ENCODE measurements at regions not wholly inside any gene's neighbourhood (a gene's known extent, or its start where the extent isn't known, plus 50 kb on each side); places are given as distances from the start of the nearest gene placed in this dataset.

GRCh38 chr2:53334610-53335009 lies 433.0 kb upstream of the CHAC2 start:
- POLR2A ChIA-PET (ENCODE audit: unreplicated experiment) = no interaction called here
- Histone ChIP-seq H2AFZ (0 out of 2 replicates have a peak overlapping the region, but pooled peaks have one; percentile 15), H3K27ac (no peak overlapping the region)

GRCh38 chr2:53331667-53332066 lies 435.9 kb upstream of the CHAC2 start:
- ChIA-PET POLR2A (ENCODE audit: unreplicated experiment) (no interaction called here), CTCF (no interaction called here)
- Histone ChIP-seq H3F3A (ENCODE audit: insufficient read depth, low read depth) (no peaks in the 10 kb centered on the region), H3K4me2 (no peak overlapping the region), H3K4me1 (replicated peaks; ENCODE audit: insufficient read depth) (no peaks in the 10 kb centered on the region), H3K79me2 (ENCODE audit: low read depth) (no peaks in the 10 kb centered on the region), H3K27me3 (ENCODE audit: insufficient read depth, low read depth) (no peaks in the 10 kb centered on the region), H3K27ac (no peak overlapping the region), H3K36me3 (ENCODE audit: low read depth) (no peaks in the 10 kb centered on the region), H3K9me2 (ENCODE audit: insufficient read depth) (no peaks in the 10 kb centered on the region), H4K20me1 (ENCODE audit: insufficient read depth) (no peaks in the 10 kb centered on the region), H3K4me3 (no peak overlapping the region), H2AFZ (no peak overlapping the region), H3K9me3 (ENCODE audit: insufficient read depth, low read depth) (no peaks in the 10 kb centered on the region)
- no TSS peak for BruUV-seq (replicated peaks)
- TF ChIP-seq CTCF (conservative IDR thresholded peaks at IDR 0.05) (no peak), EZH2 (IDR thresholded peaks at IDR 0.05; ENCODE audit: low read depth) (no peak)
- no peak for DNase-seq
- intact Hi-C loops (cut with micrococcal nuclease; ENCODE audit: unreplicated experiment) = no loop called here

More at GRCh38 chr2:53334610-53335009, 433.0 kb upstream of the CHAC2 start:
- H4K20me1 ChIP-seq (ENCODE audit: insufficient read depth) = no peaks in the 10 kb centered on the region
- H3K4me1 ChIP-seq (replicated peaks; ENCODE audit: insufficient read depth) = no peaks in the 10 kb centered on the region
- BruUV-seq (replicated peaks) = no TSS peak
- DNase-seq = no peak
- H3K79me2 ChIP-seq (ENCODE audit: low read depth) = no peaks in the 10 kb centered on the region
- no peak overlapping the region for H3K4me2 ChIP-seq
- H3F3A ChIP-seq (ENCODE audit: insufficient read depth, low read depth) = no peaks in the 10 kb centered on the region
- H3K27me3 ChIP-seq (ENCODE audit: insufficient read depth, low read depth) = no peaks in the 10 kb centered on the region
- TF ChIP-seq EZH2 (IDR thresholded peaks at IDR 0.05; ENCODE audit: low read depth) (no peak), CTCF (conservative IDR thresholded peaks at IDR 0.05) (no peak)
- H3K4me3 ChIP-seq = no peak overlapping the region
- intact Hi-C loops (cut with micrococcal nuclease; ENCODE audit: unreplicated experiment) = no loop called here
- no peaks in the 10 kb centered on the region for H3K36me3 ChIP-seq (ENCODE audit: low read depth)
- no peaks in the 10 kb centered on the region for H3K9me2 ChIP-seq (ENCODE audit: insufficient read depth)
- no peaks in the 10 kb centered on the region for H3K9me3 ChIP-seq (ENCODE audit: insufficient read depth, low read depth)
- CTCF ChIA-PET = no interaction called here

- no peak overlapping the region for H2AFZ ChIP-seq
- intact Hi-C loops (cut with micrococcal nuclease; ENCODE audit: unreplicated experiment) = loop anchor here (10.0 kb wide), 1 partner anchor 197 kb away; no protein-coding TSS in a partner anchor
- POLR2A ChIA-PET (ENCODE audit: unreplicated experiment) = no interaction called here
- no peaks in the 10 kb centered on the region for H3K79me2 ChIP-seq (ENCODE audit: low read depth)
- no peak overlapping the region for H3K27ac ChIP-seq
- no peaks in the 10 kb centered on the region for H3K36me3 ChIP-seq (ENCODE audit: low read depth)
- no peak overlapping the region for H3K4me3 ChIP-seq
- no peaks in the 10 kb centered on the region for H3K9me3 ChIP-seq (ENCODE audit: insufficient read depth, low read depth)
- no peaks in the 10 kb centered on the region for H4K20me1 ChIP-seq (ENCODE audit: insufficient read depth)
- H3K4me2 ChIP-seq = no peak overlapping the region
- TF ChIP-seq CTCF (conservative IDR thresholded peaks at IDR 0.05) = no peak
- TF ChIP-seq EZH2 (IDR thresholded peaks at IDR 0.05; ENCODE audit: low read depth) = no peak
- H3K9me2 ChIP-seq (ENCODE audit: insufficient read depth) = no peaks in the 10 kb centered on the region; the same call in 1 of the 2 replicates
- BruUV-seq (replicated peaks) = no TSS peak
- no peaks in the 10 kb centered on the region for H3K27me3 ChIP-seq (ENCODE audit: insufficient read depth, low read depth)
- no peak for DNase-seq
- CTCF ChIA-PET = interaction anchor here (0.8 kb wide), 1 partner anchor 13 kb away, joined by 7 read pairs; no protein-coding TSS in a partner anchor
- H3K4me1 ChIP-seq (replicated peaks; ENCODE audit: insufficient read depth) = peaks cover 11% of the 10 kb centered on the region
- H3F3A ChIP-seq (ENCODE audit: insufficient read depth, low read depth) = no peaks in the 10 kb centered on the region
Measured at GRCh38 chr2:53317861-53318260, 449.7 kb upstream of the CHAC2 start.

Data from PC-9 (cell line).